Thyroid gland (tissue), 4 donors: ENCODE measurements at regions not wholly inside any gene's neighbourhood (a gene's known extent, or its start where the extent isn't known, plus 50 kb on each side); places are given as distances from the start of the nearest gene placed in this dataset.
"Not testable (repeated sequence)": the region's sequence is repeated elsewhere in the genome, so short reads cannot be mapped to it uniquely, and the experiment has no call there.

ENCODE experiments used
- DNase-seq, 2 donors: peaks; one replicate each; pipeline ENCODE4 v3.0.0-alpha.2; 2019
- H3K27ac ChIP-seq, 3 donors: fragments of 200-600 bp; sonication (generic); 1 replicate in 2 of 3; 2 replicates in 1 of 3; pipeline ENCODE4 v1.5.1; 2016 to 2019; ENCODE audit warnings: mild to moderate bottlenecking in 1 of 3, moderate library complexity in 1 of 3
- H3K27me3 ChIP-seq: fragments of 200-600 bp; sonication (generic); one replicate; pipeline ENCODE4 v1.5.1; 2019
- H3K36me3 ChIP-seq, 2 donors: fragments of 200-600 bp; sonication (generic); one replicate each; pipeline ENCODE4 v1.5.1; 2016 to 2019
- H3K4me1 ChIP-seq, 2 donors: fragments of 200-600 bp; sonication (generic); one replicate each; pipeline ENCODE4 v1.5.1; 2017 to 2019
- H3K4me3 ChIP-seq, 3 donors: fragments of 200-600 bp; sonication (generic); replicated peaks in 1 of 3; 1 replicate in 2 of 3; 2 replicates in 1 of 3; pipeline ENCODE4 v1.5.1; 2016; ENCODE audit warnings: mild to moderate bottlenecking in 1 of 3
- H3K9me3 ChIP-seq: fragments of 200-600 bp; sonication (generic); one replicate; pipeline ENCODE4 v1.5.1; 2017
- POLR2A ChIP-seq, 2 donors: fragments of 450-650 bp; IDR thresholded peaks; one replicate each; pipeline ENCODE4 v1.6.1; 2017; ENCODE audit warnings: antibody characterized with exemption in 2 of 2, mild to moderate bottlenecking in 2 of 2, moderate library complexity in 1 of 2
- WGBS, 2 donors: methylation state at CpG; one replicate each; pipeline ENCODE4 v1.1.5; 2017; 5-methylcytosine and 5-hydroxymethylcytosine counted together
- intact Hi-C: fragments of 100-400 bp; cut with DNase I; formaldehyde crosslinking; loops from one replicate; pipeline ENCODE4 v1.15.1; 2023
- TF ChIP-seq, protein P1 (sequence below), 6 experiments: fragments of 200-600 bp in 3 of 6; fragments of 450-650 bp in 3 of 6; sonication (generic) in 3 of 6; IDR thresholded peaks; one replicate each; pipeline ENCODE4 v1.5.1; 2016 to 2019; ENCODE audit warnings: antibody characterized with exemption in 6 of 6, mild to moderate bottlenecking in 2 of 6, inconsistent platforms in 1 of 6, moderate library complexity in 1 of 6

DNA sequence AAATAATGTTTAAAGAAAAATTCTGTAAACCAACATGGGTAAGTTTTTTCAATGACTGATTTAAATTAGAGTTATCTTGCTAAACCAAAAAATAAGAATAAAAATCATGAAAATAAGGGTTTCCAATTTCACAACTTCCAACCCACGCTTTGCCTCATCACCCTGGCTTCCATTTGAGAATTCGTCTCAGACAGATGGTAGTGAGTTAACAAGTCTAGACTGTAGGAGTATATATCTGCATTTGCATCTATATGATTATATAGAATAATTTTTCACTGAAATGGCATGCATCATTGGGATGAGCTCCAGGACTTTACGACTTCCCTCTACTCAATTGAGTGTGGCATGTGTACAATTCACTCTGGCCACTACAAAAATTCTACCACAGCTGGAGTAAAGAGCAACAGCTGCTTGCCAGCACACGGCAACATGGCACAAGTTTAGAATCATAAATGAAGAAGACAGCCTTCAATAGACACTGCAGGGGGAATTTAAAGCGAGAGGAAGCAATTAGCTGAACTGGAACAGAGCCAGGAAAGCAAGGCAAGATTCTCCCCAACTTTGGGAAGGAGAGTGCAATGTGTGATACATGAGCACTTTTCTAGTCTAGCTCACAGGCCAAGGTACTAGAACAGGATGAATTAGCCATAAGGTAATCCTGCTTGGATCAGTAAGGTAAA, 1673.5 kb upstream of the CELF4 start:
- Histone ChIP-seq H3K27ac (no peak overlapping the region), H3K27me3 (no peaks in the 10 kb centered on the region), H3K9me3 (no peaks in the 10 kb centered on the region), H3K36me3 (no peaks in the 10 kb centered on the region), H3K4me3 (no peak overlapping the region), H3K4me1 (no peaks in the 10 kb centered on the region)
- intact Hi-C loops = no loop called here
- DNase-seq = no peak
- 82 to 84% methylated on average over 5 of the region's 5 CpGs for WGBS, 2 donors
- TF ChIP-seq POLR2A (IDR thresholded peaks at IDR 0.05) = no peak
- TF ChIP-seq, protein P1, sequence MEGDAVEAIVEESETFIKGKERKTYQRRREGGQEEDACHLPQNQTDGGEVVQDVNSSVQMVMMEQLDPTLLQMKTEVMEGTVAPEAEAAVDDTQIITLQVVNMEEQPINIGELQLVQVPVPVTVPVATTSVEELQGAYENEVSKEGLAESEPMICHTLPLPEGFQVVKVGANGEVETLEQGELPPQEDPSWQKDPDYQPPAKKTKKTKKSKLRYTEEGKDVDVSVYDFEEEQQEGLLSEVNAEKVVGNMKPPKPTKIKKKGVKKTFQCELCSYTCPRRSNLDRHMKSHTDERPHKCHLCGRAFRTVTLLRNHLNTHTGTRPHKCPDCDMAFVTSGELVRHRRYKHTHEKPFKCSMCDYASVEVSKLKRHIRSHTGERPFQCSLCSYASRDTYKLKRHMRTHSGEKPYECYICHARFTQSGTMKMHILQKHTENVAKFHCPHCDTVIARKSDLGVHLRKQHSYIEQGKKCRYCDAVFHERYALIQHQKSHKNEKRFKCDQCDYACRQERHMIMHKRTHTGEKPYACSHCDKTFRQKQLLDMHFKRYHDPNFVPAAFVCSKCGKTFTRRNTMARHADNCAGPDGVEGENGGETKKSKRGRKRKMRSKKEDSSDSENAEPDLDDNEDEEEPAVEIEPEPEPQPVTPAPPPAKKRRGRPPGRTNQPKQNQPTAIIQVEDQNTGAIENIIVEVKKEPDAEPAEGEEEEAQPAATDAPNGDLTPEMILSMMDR (IDR thresholded peaks at IDR 0.05) = no peak

GRCh38 chr18:39235118-39235719, 1669.6 kb upstream of the CELF4 start:
- Histone ChIP-seq H3K36me3 (no peaks in the 10 kb centered on the region), H3K9me3 (no peaks in the 10 kb centered on the region), H3K27me3 (no peaks in the 10 kb centered on the region), H3K27ac (no peak overlapping the region), H3K4me3 (no peak overlapping the region), H3K4me1 (no peaks in the 10 kb centered on the region)
- TF ChIP-seq, protein P1 (IDR thresholded peaks at IDR 0.05) = no peak
- no peak for TF ChIP-seq POLR2A (IDR thresholded peaks at IDR 0.05)
- DNase-seq = no peak
- intact Hi-C loops = no loop called here
- WGBS, 2 donors = 90 to 91% methylated on average over 9 to 14 of the region's 19 CpGs

DNA sequence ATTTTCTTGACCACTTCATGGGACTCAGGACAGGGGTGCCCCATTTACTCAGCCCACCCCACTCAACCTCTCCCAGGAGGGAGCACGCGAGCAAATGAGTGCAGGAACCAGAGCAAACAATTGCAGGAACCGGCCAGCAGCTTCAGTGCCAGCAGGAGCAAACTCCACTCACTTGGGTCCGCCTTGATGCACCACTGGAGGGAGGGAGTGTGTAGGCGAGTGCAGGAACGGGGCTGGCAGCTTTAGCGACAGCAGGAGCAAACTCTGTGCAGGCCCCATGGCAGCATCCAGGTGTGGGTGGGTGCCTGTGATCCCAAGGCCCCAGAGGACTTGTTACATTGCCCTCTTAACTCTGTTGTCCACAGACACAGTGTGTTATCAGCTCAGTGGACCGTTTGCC, 1667.3 kb upstream of the CELF4 start:
- no peak for TF ChIP-seq POLR2A (IDR thresholded peaks at IDR 0.05)
- TF ChIP-seq, protein P1 (IDR thresholded peaks at IDR 0.05) = no peak
- WGBS, 2 donors = 86 to 91% methylated on average over 8 of the region's 8 CpGs
- Histone ChIP-seq H3K9me3 (no peaks in the 10 kb centered on the region), H3K4me1 (no peaks in the 10 kb centered on the region), H3K27ac (no peak overlapping the region), H3K27me3 (no peaks in the 10 kb centered on the region), H3K4me3 (no peak overlapping the region), H3K36me3 (no peaks in the 10 kb centered on the region)
- intact Hi-C loops = no loop called here
- no peak for DNase-seq

GRCh38 chr18:39232490-39232889, 1666.9 kb upstream of the CELF4 start:
- Histone ChIP-seq H3K27me3 (no peaks in the 10 kb centered on the region), H3K4me3 (no peak overlapping the region), H3K4me1 (no peaks in the 10 kb centered on the region), H3K9me3 (no peaks in the 10 kb centered on the region), H3K27ac (no peak overlapping the region), H3K36me3 (no peaks in the 10 kb centered on the region)
- DNase-seq = no peak
- intact Hi-C loops = no loop called here
- no peak for TF ChIP-seq POLR2A (IDR thresholded peaks at IDR 0.05)
- TF ChIP-seq, protein P1 (IDR thresholded peaks at IDR 0.05) = no peak
- WGBS, 2 donors = 41 to 61% methylated on average over 2 of the region's 2 CpGs

GRCh38 chr18:39230086-39230803, 1664.6 kb upstream of the CELF4 start:
- no peaks in the 10 kb centered on the region for H3K36me3 ChIP-seq
- TF ChIP-seq POLR2A (IDR thresholded peaks at IDR 0.05) = no peak
- TF ChIP-seq, protein P1 (IDR thresholded peaks at IDR 0.05) = no peak
- no peaks in the 10 kb centered on the region for H3K4me1 ChIP-seq
- H3K27me3 ChIP-seq = no peaks in the 10 kb centered on the region
- no peak overlapping the region for H3K27ac ChIP-seq
- no peak for DNase-seq
- H3K4me3 ChIP-seq = no peak overlapping the region
- 73 to 76% methylated on average over 5 of the region's 5 CpGs for WGBS, 2 donors
- no peaks in the 10 kb centered on the region for H3K9me3 ChIP-seq
- intact Hi-C loops = no loop called here

DNA sequence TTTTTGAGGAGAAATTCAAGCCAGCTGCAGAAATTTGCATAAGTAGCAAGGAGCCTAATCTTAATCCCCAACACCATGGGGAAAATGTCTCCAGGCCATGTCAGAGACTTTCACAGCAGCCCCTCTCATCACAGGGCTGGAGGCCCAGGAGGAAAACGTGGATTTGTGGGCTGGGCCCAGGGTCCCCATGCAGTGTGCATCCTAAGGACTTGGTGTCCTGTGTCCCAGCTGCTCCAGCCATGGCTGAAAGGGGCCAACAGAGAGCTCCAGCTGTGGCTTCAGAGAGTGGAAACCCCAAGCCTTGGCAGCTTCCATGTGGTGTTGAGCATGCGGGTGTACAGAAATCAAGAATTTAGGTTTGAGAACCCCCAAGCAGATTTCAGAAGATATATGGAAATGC, 1662.2 kb upstream of the CELF4 start:
- 81 to 94% methylated on average over 2 of the region's 2 CpGs for WGBS, 2 donors
- H3K9me3 ChIP-seq, H3K36me3 ChIP-seq, intact Hi-C loops, H3K27ac ChIP-seq, DNase-seq, H3K27me3 ChIP-seq, H3K4me1 ChIP-seq, H3K4me3 ChIP-seq: not testable (repeated sequence)
